A172 (cell line): ENCODE measurements at regions not wholly inside any gene's neighbourhood (a gene's known extent, or its start where the extent isn't known, plus 50 kb on each side); places are given as distances from the start of the nearest gene placed in this dataset.
"Not testable (repeated sequence)": the region's sequence is repeated elsewhere in the genome, so short reads cannot be mapped to it uniquely, and the experiment has no call there.

ENCODE experiments used
- DNase-seq: peaks from one replicate; pipeline ENCODE4 v3.0.0-alpha.2; 2015; ENCODE audit warnings: low spot score

DNA sequence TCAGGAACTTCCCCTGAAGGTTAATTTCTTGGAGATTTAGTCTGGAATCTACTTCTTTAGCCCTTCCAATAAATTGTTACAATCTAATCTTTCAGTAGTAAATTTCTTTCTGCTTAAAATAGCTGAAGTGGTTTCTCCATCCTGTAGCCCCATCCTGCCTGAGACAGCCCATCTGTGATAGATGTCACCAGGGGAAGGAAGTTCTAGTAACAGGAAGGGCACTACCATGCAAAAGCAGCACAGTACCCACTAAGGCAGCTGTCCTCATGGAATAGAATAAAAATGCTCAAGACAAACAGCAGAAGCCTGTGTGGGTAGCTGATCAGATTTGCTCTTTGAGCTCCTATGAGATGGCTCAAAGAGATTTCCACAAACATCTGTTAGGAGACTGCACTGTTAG is 1036.5 kb downstream of the SLITRK5 start:
- DNase-seq, result no peak

DNA sequence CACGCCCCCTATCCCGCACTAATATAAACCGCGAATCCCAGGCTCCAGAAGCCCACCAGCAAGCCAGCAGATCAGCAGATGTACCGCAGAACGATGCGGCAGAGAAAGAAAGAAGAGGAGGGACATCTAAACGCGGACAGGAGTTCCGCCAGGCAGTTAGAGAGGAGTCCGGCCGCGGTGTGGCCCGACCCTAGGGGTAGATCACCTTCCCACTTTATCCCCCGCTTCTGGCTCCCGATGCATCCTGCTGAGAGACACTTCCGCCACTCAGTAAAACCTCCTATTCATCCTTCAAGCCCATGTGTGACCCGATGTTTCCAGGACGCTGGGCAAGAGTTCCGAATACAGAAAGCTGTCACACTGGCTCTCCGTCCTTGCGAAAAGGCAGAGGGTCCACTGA is 1046.8 kb downstream of the SLITRK5 start:
- no peak for DNase-seq

DNA sequence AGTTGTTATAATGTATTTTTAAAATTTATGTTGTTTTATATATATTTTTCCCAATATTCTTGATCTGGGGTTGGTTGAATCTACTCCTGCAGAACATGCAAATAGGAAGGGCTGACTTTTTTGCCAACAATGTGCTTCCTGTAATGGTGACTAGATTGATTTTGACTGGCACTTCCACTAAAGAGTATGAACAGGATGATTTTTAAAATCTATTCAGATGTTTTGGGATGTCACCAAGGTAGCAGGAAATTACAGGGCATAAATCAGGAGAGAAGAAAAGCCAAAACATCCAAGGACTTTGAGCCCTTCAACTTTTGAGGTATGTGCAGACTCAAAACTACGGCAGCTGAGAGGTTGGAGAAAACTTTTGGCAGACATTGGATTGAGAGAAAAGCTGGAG is 1047.6 kb downstream of the SLITRK5 start:
- DNase-seq, result no peak

DNA sequence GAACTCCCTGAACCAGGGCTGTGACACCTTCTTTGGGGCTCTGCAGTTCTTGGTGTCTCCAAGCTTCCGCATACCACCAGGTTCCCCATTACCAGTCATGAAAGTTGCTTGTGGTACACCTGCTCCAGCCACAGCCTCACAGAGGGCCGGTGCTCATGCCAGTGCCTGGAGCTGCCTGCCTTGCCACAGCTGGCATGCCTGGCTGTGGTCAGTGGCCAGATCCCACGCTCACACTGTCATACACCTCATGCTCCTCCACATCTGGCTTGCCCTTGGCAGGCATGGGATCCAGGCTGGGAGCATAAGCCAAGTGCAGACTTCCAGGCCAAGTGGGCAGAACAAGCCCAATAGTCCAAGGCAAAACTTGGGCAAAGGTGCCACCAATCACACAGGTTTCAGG is 1054.9 kb downstream of the SLITRK5 start:
- DNase-seq, result no peak

DNA sequence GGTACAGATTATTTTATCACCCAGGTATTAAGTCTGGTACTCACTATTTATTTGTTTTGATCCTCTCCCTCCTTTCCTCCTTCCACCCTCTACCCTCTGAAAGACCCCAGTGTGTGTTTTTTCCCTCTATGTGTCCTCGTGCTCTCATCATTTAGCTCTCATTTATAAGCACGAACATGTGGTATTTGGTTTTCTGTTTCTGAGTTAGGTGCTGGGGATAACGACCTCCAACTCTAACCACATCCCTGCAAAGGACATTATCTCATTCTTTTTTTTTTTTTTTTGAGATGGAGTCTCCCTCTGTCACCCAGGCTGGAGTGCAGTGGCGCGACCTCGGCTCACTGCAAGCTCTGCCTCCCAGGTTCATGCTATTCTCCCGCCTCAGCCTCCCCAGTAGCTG is 1056.1 kb downstream of the SLITRK5 start:
- not testable (repeated sequence) for DNase-seq

DNA sequence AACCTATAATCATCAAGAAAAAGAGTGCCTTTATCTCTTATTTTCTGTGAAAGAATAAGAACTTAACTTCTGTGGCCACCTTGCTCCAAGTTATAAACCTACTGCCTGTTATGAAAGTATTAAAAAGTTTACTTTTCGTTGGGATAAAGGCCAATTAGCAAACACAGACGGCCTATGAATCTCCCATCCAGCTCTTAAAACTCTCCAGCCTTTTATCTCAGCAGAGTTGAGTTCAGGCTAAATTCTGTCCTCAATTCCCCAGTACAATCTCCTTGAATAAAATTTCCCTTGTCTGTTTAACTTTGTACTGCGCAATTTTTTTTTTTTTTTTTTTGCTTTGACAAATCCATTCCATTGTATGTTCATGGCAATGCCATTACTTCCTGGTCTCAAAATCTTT is 1058.4 kb downstream of the SLITRK5 start:
- no peak for DNase-seq

DNA sequence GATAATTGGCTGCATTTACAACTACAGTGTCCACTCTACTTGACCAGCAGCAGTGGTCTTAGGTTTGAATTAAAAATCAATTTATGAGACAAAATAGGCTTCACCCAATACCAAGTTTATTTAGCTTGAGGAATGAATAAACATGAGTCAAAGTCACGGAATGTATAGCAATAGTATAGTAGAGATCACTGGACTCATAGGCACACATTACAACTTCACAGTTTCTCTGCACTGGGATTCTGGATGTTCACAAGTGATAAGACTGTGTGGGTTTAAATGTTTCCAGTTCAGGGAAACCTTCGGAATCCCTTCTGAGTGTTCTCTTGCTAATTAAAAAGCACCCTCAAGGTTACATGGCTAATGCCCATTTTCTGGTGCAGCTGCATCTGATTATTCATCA is 1064.9 kb downstream of the SLITRK5 start:
- DNase-seq, result no peak

DNA sequence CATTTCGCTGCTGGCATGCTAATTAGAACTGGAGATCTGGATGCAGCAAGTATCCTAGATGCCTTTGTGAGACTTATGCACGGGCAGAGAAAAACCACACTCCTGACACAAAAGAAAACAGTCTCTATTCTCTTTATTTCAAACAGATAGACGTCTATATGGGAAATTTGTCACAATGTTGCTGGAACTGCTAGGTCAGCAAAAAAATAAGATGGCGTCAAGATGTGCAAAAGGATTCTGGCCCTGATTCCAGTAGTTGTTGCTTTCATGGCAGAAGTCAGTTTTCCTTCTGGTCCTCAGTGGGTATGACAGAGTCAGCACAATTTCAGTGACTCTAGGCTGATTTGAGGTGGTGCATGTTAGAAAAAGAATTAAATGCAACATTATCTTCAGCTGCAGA is 1068.0 kb downstream of the SLITRK5 start:
- DNase-seq, result no peak

DNA sequence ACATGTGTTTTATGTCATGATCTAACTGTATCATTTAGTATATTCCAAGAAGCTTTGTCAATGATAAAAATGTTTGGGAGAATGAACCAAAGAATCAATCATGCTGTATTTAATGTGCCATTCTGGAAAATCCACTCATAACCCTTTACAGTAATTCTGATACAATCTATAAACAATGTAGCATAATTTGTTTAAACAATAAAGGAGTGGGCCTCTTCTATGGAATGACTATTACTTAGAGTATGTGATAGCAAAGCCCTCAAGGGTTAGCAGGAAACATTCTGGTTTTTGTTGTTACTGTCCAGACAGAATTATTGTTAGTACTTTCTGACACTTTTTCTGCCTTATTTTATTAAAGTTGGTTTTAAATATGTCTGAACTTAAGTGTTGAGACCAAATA is 1073.1 kb downstream of the SLITRK5 start:
- DNase-seq, result no peak

DNA sequence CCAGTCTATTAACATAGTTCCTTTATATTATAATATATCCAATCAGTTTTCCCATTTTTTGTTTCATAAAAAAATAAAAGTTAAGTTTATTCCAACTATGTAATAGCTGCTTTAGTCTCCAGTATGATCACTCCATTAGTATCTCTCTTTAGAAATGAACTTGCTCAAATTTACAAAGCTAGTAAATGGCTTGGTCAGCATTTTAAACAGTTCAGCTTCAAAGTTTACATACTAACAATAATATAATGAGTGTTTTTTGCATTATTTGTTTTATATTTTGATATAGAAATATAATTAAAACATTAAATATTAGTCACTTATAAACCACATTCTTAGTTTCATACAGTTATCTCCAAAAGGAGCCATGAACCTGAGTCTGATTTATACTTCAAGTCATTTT is 1073.8 kb downstream of the SLITRK5 start:
- DNase-seq, result no peak

DNA sequence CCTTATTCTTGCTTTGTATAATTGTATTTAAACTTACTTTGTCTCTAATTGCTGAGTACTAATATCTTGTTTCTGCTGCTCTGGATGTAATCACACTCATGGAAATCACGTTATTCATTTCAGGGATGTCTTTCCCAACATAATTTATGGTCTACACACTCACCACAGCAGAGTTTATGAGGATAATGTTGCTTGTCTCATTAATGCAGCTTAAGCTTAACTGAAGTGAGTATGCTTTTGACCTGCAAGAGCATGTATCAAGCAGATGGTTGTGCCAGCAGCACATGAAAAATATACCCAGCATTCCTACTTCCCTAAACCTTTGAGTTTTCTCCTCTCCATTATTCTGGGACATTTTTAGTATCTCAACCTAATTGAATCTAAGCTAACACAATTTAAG is 1080.9 kb downstream of the SLITRK5 start:
- no peak for DNase-seq

DNA sequence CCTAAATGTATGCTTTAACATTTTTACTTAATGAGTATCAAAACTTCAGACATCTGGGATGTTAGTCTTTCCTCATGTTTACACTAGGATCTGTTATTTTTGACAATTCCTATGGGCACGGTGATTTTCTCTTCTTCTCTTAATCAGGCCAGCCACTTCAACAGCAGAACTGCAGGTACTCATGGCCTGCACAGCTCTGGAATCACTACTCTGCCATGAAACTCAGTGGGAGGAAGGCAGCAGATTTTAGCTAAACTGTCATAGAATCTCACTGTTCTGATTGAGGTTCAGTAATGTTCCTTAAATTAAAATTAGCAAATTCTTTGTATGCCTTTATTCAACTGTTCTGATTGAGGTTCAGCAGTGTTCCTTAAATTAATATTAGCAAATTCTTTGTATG is 1083.0 kb downstream of the SLITRK5 start:
- DNase-seq, result no peak

DNA sequence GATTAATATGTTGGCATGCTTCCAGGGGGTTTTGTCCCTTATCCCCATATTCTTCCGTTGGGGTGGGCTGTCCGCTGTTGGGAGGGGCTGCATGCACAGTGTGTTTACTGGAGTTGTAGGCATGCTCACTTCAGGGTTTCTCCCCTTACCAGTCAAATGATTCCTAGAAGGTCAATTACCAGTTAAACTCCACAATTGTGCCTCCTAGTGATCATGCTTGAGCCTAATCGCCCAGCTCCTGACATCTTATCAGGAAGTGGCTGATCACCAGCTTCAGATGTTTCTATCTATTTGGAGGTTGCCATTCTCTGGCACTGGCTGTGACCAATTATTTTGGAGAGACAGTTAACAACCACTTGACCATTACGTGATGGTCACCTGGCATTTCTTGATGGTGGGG is 1090.0 kb downstream of the SLITRK5 start:
- DNase-seq, result no peak

DNA sequence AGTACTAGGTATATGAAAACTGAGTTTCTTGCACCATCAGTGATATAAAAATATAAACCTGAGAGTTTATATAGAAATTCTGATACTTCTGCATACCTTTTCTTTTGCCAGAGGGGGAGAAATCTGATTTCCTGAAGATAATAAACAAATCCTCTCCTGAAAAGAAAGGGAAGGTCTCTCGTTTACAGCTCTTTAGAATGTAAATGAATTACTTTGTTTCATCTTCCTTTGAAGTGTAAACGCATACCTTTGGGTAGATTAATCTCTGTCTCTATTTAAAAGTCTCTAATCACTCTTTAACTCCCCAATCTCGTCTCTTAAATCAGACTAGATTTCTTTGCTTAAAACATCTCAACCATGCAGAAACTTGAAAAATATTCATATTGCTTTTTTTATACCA is 1092.9 kb downstream of the SLITRK5 start:
- DNase-seq, result no peak

DNA sequence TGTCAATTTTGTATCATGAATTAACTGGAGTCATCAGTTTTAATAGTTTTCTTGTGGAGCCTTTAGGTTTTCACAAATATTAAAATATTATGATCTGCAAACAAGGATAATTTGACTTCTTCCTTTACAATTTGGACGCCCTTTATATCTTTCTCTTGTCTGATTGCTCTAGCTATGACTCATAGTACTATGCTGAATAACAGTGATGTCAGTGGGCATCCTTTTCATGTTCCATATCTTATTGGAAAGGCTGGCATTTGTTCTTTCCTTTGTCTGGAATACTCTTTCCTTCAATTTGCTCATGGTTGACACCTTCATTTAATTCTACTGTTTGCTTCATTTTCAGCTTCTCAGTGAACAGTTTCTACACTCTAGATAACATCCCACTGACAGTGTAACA is 1129.3 kb downstream of the SLITRK5 start:
- no peak for DNase-seq

DNA sequence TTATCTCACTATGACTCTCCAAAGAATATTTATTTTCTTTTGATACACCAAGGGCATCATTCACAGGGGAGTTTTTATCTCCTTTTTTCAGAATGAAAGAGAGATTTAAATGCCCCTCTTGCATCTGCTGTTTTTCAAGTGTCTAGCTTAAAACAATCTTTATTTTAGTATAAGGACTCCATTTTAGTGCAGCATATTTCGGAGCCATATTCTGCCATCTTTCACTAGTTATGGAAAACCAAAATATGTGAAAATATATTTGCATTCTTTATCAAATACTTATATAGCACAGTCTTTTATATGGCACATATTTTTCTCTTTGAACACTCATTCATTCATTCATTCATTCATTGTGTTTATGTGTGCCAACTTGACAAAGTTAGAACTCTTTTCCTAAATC is 1130.2 kb downstream of the SLITRK5 start:
- no peak for DNase-seq

DNA sequence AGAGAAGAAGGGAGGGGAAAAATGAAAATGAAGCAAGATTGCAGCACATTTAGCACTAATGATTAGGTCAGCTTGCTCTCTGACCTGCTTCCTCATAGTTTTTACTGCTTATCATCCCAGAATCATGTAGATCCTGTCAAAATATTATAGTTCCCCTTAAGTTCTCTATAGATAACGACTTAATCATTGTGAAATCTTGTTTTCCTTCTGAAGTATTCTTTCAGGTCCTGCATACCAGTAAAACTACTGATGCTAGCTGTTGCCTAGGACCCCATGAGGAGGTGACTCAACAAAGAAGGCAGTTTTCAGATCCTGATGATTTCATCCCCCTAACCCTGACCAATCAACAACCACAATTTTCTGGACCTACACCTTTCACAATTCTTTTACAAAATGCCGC is 1131.7 kb downstream of the SLITRK5 start:
- no peak for DNase-seq

DNA sequence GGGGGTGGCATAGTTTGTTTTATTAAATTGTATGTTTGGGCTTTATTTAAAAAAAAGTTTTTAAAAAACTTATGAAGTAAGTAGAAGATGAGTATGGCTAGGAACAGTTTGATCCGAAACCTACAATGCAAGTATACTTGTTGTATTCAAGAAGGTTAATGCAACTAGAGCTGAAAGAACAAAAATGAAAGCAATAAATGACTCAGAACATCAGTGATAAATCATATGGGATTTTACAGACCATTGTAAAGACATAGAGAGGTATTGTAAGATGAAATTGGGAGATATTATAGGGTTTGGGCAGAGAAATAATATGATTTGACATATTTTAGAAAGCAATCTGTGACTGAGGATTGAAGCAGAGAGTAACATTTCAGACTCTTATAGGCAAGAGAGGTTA is 1135.3 kb downstream of the SLITRK5 start:
- DNase-seq, result no peak

DNA sequence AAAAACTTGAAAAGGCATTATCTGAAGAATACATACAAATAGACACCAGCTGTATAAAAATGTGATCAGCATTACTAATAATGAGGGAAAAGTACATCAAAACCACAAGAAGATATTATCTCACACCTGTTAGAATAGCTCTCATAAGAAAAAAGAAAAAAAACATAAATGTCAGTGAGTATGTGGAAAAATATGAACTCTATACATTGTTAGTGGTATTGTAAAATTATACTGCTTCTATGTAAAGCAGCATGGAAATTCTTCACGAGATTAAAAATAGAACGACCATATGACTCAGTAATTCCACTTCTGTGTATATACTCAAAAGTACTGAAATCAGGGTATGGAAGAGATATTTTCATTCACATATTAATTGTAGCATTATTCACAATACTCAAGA is 1146.4 kb downstream of the SLITRK5 start:
- DNase-seq, result no peak

DNA sequence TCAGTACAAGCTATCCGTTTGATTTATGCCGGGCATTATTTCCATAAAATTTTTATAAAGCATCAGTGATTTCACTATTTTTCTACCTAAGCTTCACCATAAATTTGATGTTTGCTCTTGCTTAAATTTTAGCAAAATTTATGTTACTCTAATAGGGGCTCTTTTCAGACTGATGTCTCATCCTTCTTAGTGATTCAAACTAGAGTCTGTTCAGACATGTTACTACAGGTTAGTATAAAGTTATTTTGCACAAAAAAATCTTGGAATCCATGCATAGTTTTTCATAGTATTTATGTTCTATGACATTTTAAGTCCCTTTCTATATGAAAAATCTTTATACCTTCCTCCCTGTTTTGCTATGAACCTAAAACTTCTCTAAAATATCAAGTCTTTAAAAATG is 1151.9 kb downstream of the SLITRK5 start:
- DNase-seq, result no peak

DNA sequence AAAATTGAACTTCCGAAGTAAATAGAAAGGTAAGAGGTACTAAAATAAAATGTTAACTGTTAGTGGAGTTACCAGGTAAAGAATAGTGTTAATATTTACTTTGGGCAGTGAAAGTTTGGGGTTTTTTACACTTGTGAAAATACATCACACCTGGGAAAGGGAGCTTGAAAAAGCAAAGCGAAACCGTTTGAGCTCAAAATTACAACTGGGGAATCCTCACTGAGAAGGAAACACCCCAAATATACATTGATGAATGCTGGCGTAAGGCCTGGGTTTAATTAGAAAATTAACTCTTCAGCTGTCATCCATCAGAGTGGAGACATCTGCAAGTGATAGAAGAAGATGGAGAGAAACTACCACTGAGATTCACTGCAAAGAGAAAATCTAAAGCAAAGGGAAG is 1153.0 kb downstream of the SLITRK5 start:
- no peak for DNase-seq

DNA sequence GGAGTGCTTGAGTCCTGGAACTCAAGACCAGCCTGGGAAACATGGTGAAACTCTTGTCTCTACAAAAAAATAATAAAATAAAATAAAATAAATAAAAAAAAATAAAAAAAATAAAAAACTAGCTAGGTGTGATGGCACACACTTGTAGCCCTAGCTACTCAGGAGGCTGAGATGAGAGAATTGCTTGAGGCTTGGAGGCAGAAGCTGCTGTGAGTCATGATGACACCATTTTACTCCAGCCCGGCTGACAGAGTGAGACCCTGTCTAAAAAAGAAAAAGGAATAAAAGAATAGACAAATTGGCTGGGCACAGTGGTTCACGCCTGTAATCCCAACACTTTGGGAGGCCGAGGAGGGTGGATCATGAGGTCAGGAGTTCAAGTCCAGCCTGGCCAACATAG is 1168.9 kb downstream of the SLITRK5 start:
- no peak for DNase-seq

DNA sequence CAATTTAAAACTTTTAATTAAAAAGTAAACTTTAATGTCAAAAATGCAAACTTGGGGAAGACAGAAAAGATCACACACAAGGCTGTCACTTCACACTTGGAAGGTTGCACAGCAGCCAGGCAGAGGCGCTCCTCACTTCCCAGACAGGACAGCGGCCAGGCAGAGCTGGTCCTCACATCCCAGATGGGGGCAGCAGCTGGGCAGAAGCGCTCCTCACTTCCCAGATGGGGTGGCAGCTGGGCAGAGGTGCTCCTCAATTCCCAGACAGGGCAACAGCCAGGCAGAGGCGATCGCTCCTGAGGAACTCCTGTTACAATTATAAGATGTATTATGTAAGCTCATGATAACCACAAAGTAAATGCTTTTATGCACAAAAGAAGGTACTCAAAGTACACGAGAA is 1181.1 kb downstream of the SLITRK5 start:
- not testable (repeated sequence) for DNase-seq

DNA sequence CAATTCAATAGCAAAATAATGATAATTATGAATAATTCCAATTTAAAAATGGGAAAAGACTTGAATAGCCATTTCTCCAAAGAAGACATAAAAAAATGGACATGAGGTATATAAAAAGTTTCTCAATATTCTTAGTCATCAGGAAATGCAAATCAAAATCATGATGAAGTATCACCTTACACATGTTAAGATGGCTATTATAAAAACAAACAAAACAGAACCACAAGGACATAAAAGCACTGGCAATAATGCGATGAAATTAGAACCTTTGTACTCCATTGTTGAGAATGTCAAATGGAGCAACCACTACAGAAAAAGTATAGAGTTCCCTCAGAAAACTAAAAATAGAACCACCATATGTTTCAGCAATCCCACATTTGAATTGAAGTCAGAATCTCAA is 1186.1 kb downstream of the SLITRK5 start:
- DNase-seq, result no peak

DNA sequence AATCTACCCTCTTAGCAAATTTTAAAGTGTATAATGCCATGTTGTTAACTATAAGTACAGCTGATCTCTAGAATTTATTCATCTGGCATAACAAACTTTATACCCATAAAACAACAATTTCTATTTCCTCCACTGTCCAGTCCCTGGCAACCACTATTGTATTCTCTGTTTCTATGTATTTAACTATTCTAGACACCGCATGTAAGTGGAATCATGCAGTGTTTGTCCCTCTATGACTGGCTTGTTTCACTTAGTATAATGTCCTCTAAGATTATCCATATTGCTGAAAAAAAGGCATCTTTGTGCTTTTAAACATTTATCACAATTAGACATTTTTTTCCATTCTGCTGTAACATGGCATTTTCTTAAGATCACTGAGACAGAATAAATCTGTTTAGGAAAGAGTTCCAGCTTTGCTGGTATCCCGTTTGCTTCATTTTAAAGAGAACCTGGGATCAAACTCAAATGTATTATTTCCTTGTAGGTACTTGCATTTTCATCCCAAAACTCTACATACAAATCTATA is 1191.0 kb downstream of the SLITRK5 start:
- DNase-seq, result no peak
